GM12892 (cell line): ENCODE measurements at regions not wholly inside any gene's neighbourhood (a gene's known extent, or its start where the extent isn't known, plus 50 kb on each side); places are given as distances from the start of the nearest gene placed in this dataset.

Experiments
- DNase-seq: peaks from one replicate; pipeline ENCODE4 v3.0.0; 2011; ENCODE audit not compliant: insufficient read length
- FAIRE-seq: peaks from 2 replicates; lab custom pipeline; 2011; peaks lifted over from hg19 to GRCh38; lab: Jason Lieb, UNC
- POLR2A ChIP-seq: IDR thresholded peaks from 2 replicates; pipeline ENCODE4 v1.6.1; 2011; ENCODE audit warnings: low read depth, low read length, control low read depth
- POLR2AphosphoS5 ChIP-seq: IDR thresholded peaks from 2 replicates; pipeline ENCODE4 v1.6.1; 2011; ENCODE audit warnings: low read depth, low read length, control low read depth
- TAF1 ChIP-seq: IDR thresholded peaks from 2 replicates; pipeline ENCODE4 v1.6.1; 2011; ENCODE audit warnings: low read depth, mild to moderate bottlenecking, control low read depth, low read length, borderline replicate concordance

- FAIRE-seq, result no peak
- TF ChIP-seq TAF1, result no peak
- TF ChIP-seq POLR2AphosphoS5, result no peak
- no peak for TF ChIP-seq POLR2A
- no peak for DNase-seq
These were observed 340.3 kb upstream of the WWC1 start for GRCh38 chr5:167951116-167951515.

- no peak for TF ChIP-seq POLR2AphosphoS5
- TF ChIP-seq POLR2A, result no peak
- no peak for TF ChIP-seq TAF1
- no peak for FAIRE-seq
- DNase-seq, result no peak
These were observed 339.0 kb upstream of the WWC1 start for GRCh38 chr5:167952278-167952995.

- no peak for DNase-seq
- TF ChIP-seq POLR2AphosphoS5, result no peak
- TF ChIP-seq TAF1, result no peak
- TF ChIP-seq POLR2A, result no peak
- FAIRE-seq, result no peak
These were observed 338.2 kb upstream of the WWC1 start for GRCh38 chr5:167953151-167953798.

GRCh38 chr5:167961731-167962130 lies 329.7 kb upstream of the WWC1 start:
- TF ChIP-seq TAF1 (no peak), POLR2A (no peak), POLR2AphosphoS5 (no peak)
- FAIRE-seq (no peak), DNase-seq (no peak)

GRCh38 chr5:167964529-167964928 lies 326.9 kb upstream of the WWC1 start:
- DNase-seq (no peak), FAIRE-seq (no peak)
- TF ChIP-seq POLR2AphosphoS5 (no peak), POLR2A (no peak), TAF1 (no peak)

GRCh38 chr5:167965710-167966109 lies 325.7 kb upstream of the WWC1 start:
- FAIRE-seq (no peak), DNase-seq (no peak)
- no peak for TF ChIP-seq POLR2AphosphoS5
- no peak for TF ChIP-seq POLR2A
- no peak for TF ChIP-seq TAF1

GRCh38 chr5:167966979-167967378 lies 324.5 kb upstream of the WWC1 start:
- no peak for DNase-seq
- TF ChIP-seq POLR2A (no peak), POLR2AphosphoS5 (no peak), TAF1 (no peak)
- no peak for FAIRE-seq

- TF ChIP-seq POLR2AphosphoS5 (no peak), POLR2A (no peak), TAF1 (no peak)
- DNase-seq (no peak), FAIRE-seq (no peak)
These were observed 323.8 kb upstream of the WWC1 start for GRCh38 chr5:167967494-167968177.

- no peak for FAIRE-seq
- TF ChIP-seq POLR2AphosphoS5, result no peak
- no peak for TF ChIP-seq POLR2A
- TF ChIP-seq TAF1, result no peak
- DNase-seq, result no peak
These were observed 322.6 kb upstream of the WWC1 start for GRCh38 chr5:167968837-167969236.

GRCh38 chr5:167969998-167970397 lies 321.4 kb upstream of the WWC1 start:
- FAIRE-seq (peak; percentile 54), DNase-seq (no peak)
- no peak for TF ChIP-seq POLR2AphosphoS5
- TF ChIP-seq POLR2A, result no peak

- TF ChIP-seq TAF1 (no peak), POLR2A (no peak), POLR2AphosphoS5 (no peak)
- no peak for DNase-seq
- FAIRE-seq, result no peak
These were observed 319.7 kb upstream of the WWC1 start for GRCh38 chr5:167971706-167972105.
